Kidney epithelial cell (primary cell): ENCODE measurements at regions not wholly inside any gene's neighbourhood (a gene's known extent, or its start where the extent isn't known, plus 50 kb on each side); places are given as distances from the start of the nearest gene placed in this dataset.

Experiments
- DNase-seq: peaks from one replicate; pipeline ENCODE4 v3.0.0-alpha.2; 2010; ENCODE audit warnings: low read depth
- H3K27me3 ChIP-seq: 2 replicates; pipeline ENCODE4 v1.6.0; 2011; ENCODE audit warnings: low read length; ENCODE audit not compliant: control insufficient read depth, insufficient read depth
- H3K36me3 ChIP-seq: 2 replicates; pipeline ENCODE4 v1.5.1; 2011; ENCODE audit warnings: low read length; ENCODE audit not compliant: control insufficient read depth, insufficient read depth
- H3K4me3 ChIP-seq: 2 replicates; pipeline ENCODE4 v1.5.1; 2011; ENCODE audit warnings: low read depth, mild to moderate bottlenecking, control low read depth, low read length
- CTCF ChIP-seq: IDR thresholded peaks from 2 replicates; pipeline ENCODE4 v1.5.1; 2011; ENCODE audit warnings: mild to moderate bottlenecking, moderate library complexity, low read length, control low read depth, inconsistent platforms; ENCODE audit not compliant: insufficient read depth, poor library complexity, severe bottlenecking

GRCh38 chr6:77337392-77337791 is 125.9 kb downstream of the HTR1B start:
- TF ChIP-seq CTCF: no peak
- no peaks in the 10 kb centered on the region for H3K27me3 ChIP-seq
- H3K36me3 ChIP-seq: no peaks in the 10 kb centered on the region
- DNase-seq: no peak
- H3K4me3 ChIP-seq: no peak overlapping the region

GRCh38 chr6:77334093-77334492 is 129.2 kb downstream of the HTR1B start:
- Histone ChIP-seq H3K27me3 (no peaks in the 10 kb centered on the region), H3K4me3 (no peak overlapping the region), H3K36me3 (no peaks in the 10 kb centered on the region)
- no peak for DNase-seq
- no peak for TF ChIP-seq CTCF

- Histone ChIP-seq H3K27me3 (no peaks in the 10 kb centered on the region), H3K4me3 (no peak overlapping the region), H3K36me3 (no peaks in the 10 kb centered on the region)
- no peak for TF ChIP-seq CTCF
- DNase-seq: no peak
These were observed 130.2 kb downstream of the HTR1B start for GRCh38 chr6:77332915-77333623.

GRCh38 chr6:77326711-77327110 is 136.6 kb downstream of the HTR1B start:
- H3K4me3 ChIP-seq: no peak overlapping the region
- no peak for TF ChIP-seq CTCF
- H3K36me3 ChIP-seq: no peaks in the 10 kb centered on the region
- H3K27me3 ChIP-seq: no peaks in the 10 kb centered on the region
- no peak for DNase-seq

GRCh38 chr6:77326029-77326428 is 137.3 kb downstream of the HTR1B start:
- Histone ChIP-seq H3K4me3 (no peak overlapping the region), H3K36me3 (no peaks in the 10 kb centered on the region), H3K27me3 (no peaks in the 10 kb centered on the region)
- no peak for DNase-seq
- TF ChIP-seq CTCF: no peak

- Histone ChIP-seq H3K36me3 (no peaks in the 10 kb centered on the region), H3K27me3 (no peaks in the 10 kb centered on the region), H3K4me3 (no peak overlapping the region)
- TF ChIP-seq CTCF: no peak
- DNase-seq: no peak
These were observed 138.4 kb downstream of the HTR1B start for GRCh38 chr6:77324866-77325265.
